Posterior cingulate gyrus (tissue), 11 donors: ENCODE measurements at regions not wholly inside any gene's neighbourhood (a gene's known extent, or its start where the extent isn't known, plus 50 kb on each side); places are given as distances from the start of the nearest gene placed in this dataset.
A peak's percentile ranks its signal among the peaks of the same experiment; 100 is the strongest.

Experiments used
- DNase-seq, 10 donors: peaks; one replicate each; pipeline versions ENCODE4 v3.0.0 to v3.0.0-alpha.2; 2020 to 2021; ENCODE audit warnings: mixed read lengths in 3 of 10
- intact Hi-C: fragments of 100-400 bp; cut with DNase I; formaldehyde crosslinking; loops from one replicate; pipeline ENCODE4 v1.15.1; 2023

GRCh38 chr3:72370947-72371346 lies 477.3 kb downstream of the SHQ1 start:
- peak in 1 of 10 donors; percentile 70 for DNase-seq
- intact Hi-C loops, result no loop called here

GRCh38 chr3:72369681-72370080 lies 478.6 kb downstream of the SHQ1 start:
- no peak for DNase-seq
- intact Hi-C loops, result no loop called here

- intact Hi-C loops, result no loop called here
- DNase-seq, result peak in 2 of 10 donors; percentile 27 to 71
These were observed 479.8 kb downstream of the SHQ1 start for GRCh38 chr3:72368331-72368975.

- intact Hi-C loops, result no loop called here
- no peak for DNase-seq
These were observed 486.3 kb downstream of the SHQ1 start for GRCh38 chr3:72361990-72362389.

- intact Hi-C loops, result no loop called here
- peak in 1 of 10 donors; percentile 30 for DNase-seq
These were observed 488.5 kb downstream of the SHQ1 start for GRCh38 chr3:72359743-72360142.

- DNase-seq, result no peak
- intact Hi-C loops, result no loop called here
These were observed 493.1 kb downstream of the SHQ1 start for GRCh38 chr3:72355168-72355567.

GRCh38 chr3:72354486-72354885 lies 493.8 kb downstream of the SHQ1 start:
- no peak for DNase-seq
- intact Hi-C loops, result no loop called here

GRCh38 chr3:72353236-72354128 lies 494.8 kb downstream of the SHQ1 start:
- DNase-seq, result peak in 1 of 10 donors; percentile 70
- intact Hi-C loops, result no loop called here

GRCh38 chr3:72352176-72352575 lies 496.1 kb downstream of the SHQ1 start:
- DNase-seq, result peak in 2 of 10 donors; percentile 38 to 43
- intact Hi-C loops, result no loop called here

- intact Hi-C loops, result no loop called here
- peak in 1 of 10 donors; percentile 38 for DNase-seq
These were observed 496.7 kb downstream of the SHQ1 start for GRCh38 chr3:72351536-72351935.

- peak in 2 of 10 donors; percentile 56 to 67 for DNase-seq
- intact Hi-C loops, result no loop called here
These were observed 497.3 kb downstream of the SHQ1 start for GRCh38 chr3:72350761-72351505.

- intact Hi-C loops, result no loop called here
- no peak for DNase-seq
These were observed 499.9 kb downstream of the SHQ1 start for GRCh38 chr3:72348357-72348756.

GRCh38 chr3:72347819-72348319 lies 500.4 kb downstream of the SHQ1 start:
- intact Hi-C loops, result no loop called here
- peak in 6 of 10 donors; percentile 30 to 93 (median 72) for DNase-seq

GRCh38 chr3:72346526-72346926 lies 501.7 kb downstream of the SHQ1 start:
- peak in 1 of 10 donors; percentile 22 for DNase-seq
- intact Hi-C loops, result no loop called here

GRCh38 chr3:72345980-72346379 lies 502.3 kb downstream of the SHQ1 start:
- intact Hi-C loops, result no loop called here

GRCh38 chr3:72345237-72345878 lies 502.9 kb downstream of the SHQ1 start:
- intact Hi-C loops, result no loop called here
- DNase-seq, result peak in 1 of 10 donors; percentile 5

More at GRCh38 chr3:72345980-72346379, 502.3 kb downstream of the SHQ1 start:
- DNase-seq, result peak in 1 of 10 donors; percentile 49

- intact Hi-C loops, result no loop called here
- peak in 1 of 10 donors; percentile 65 for DNase-seq
These were observed 503.6 kb downstream of the SHQ1 start for GRCh38 chr3:72344647-72345046.

GRCh38 chr3:72344236-72344635 lies 504.0 kb downstream of the SHQ1 start:
- intact Hi-C loops, result no loop called here
- no peak for DNase-seq

- no peak for DNase-seq
- intact Hi-C loops, result no loop called here
These were observed 505.2 kb downstream of the SHQ1 start for GRCh38 chr3:72343078-72343477.

- peak in 2 of 10 donors; percentile 6 to 12 for DNase-seq
- intact Hi-C loops, result no loop called here
These were observed 505.8 kb downstream of the SHQ1 start for GRCh38 chr3:72342450-72342849.
